ENCODE measurements at regions not wholly inside any gene's neighbourhood (a gene's known extent, or its start where the extent isn't known, plus 50 kb on each side); places are given as distances from the start of the nearest gene placed in this dataset.

- TF ChIP-seq EZH2phosphoT487 (IDR thresholded peaks at IDR 0.05; ENCODE audit: borderline replicate concordance) (no peak), CTCF (conservative IDR thresholded peaks at IDR 0.05; ENCODE audit: low read length) (no peak)
These were observed 116.9 kb downstream of the IRX2 start for GRCh38 chr5:2634399-2635176.

All from Loucy (cell line).